H1 (cell line): ENCODE measurements at regions not wholly inside any gene's neighbourhood (a gene's known extent, or its start where the extent isn't known, plus 50 kb on each side); places are given as distances from the start of the nearest gene placed in this dataset.

Source experiments
- BACH1 ChIP-seq: IDR thresholded peaks from 2 replicates; pipeline ENCODE4 v1.6.1; 2012; ENCODE audit warnings: low read length, improper control_type of control experiment
- CHD1 ChIP-seq: IDR thresholded peaks from 2 replicates; pipeline ENCODE4 v1.6.1; 2012; ENCODE audit warnings: low read depth, low read length, improper control_type of control experiment
- CTBP2 ChIP-seq: IDR thresholded peaks from 2 replicates; pipeline ENCODE4 v1.7.0; 2011; ENCODE audit warnings: borderline replicate concordance, mild to moderate bottlenecking, moderate library complexity, mixed read lengths, low read length; ENCODE audit not compliant: insufficient read depth, insufficient read length
- HDAC6 ChIP-seq: IDR thresholded peaks from one replicate; pipeline ENCODE4 v1.7.1; 2012; ENCODE audit warnings: low read depth, mild to moderate bottlenecking, inconsistent platforms, low read length, moderate library complexity
- NANOG ChIP-seq: IDR thresholded peaks from 2 replicates; pipeline ENCODE4 v1.6.1; 2011; ENCODE audit warnings: low read length, low read depth, mild to moderate bottlenecking, inconsistent platforms; ENCODE audit not compliant: insufficient read depth, poor library complexity, severe bottlenecking
- PHF8 ChIP-seq: fragments of 200-600 bp; sonication (generic); conservative IDR thresholded peaks from 2 replicates; pipeline ENCODE4 v1.7.1; 2012; ENCODE audit warnings: low read depth, mild to moderate bottlenecking, inconsistent platforms, low read length, moderate library complexity
- RXRA ChIP-seq: IDR thresholded peaks from 2 replicates; pipeline ENCODE4 v1.6.1; 2011; ENCODE audit warnings: low read depth, mild to moderate bottlenecking, low read length, moderate library complexity; ENCODE audit not compliant: insufficient read depth
- TF ChIP-seq, protein P1 (sequence below): IDR thresholded peaks from 2 replicates; pipeline ENCODE4 v1.6.1; 2011; ENCODE audit warnings: low read depth, mild to moderate bottlenecking, low read length; ENCODE audit not compliant: insufficient read depth
- TF ChIP-seq, protein P2 (sequence below): IDR thresholded peaks from 2 replicates; pipeline ENCODE4 v1.6.1; 2012; ENCODE audit warnings: inconsistent platforms

- TF ChIP-seq CTBP2 (no peak), HDAC6 (no peak), RXRA (no peak), BACH1 (no peak), NANOG (no peak), PHF8 (no peak), CHD1 (no peak)
- TF ChIP-seq, protein P1, sequence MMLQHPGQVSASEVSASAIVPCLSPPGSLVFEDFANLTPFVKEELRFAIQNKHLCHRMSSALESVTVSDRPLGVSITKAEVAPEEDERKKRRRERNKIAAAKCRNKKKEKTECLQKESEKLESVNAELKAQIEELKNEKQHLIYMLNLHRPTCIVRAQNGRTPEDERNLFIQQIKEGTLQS, result no peak
- TF ChIP-seq, protein P2, sequence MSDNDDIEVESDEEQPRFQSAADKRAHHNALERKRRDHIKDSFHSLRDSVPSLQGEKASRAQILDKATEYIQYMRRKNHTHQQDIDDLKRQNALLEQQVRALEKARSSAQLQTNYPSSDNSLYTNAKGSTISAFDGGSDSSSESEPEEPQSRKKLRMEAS, result no peak
Measured at GRCh38 chr13:40130871-40131636, 475.6 kb downstream of the COG6 start (continued).
